ENCODE measurements at regions not wholly inside any gene's neighbourhood (a gene's known extent, or its start where the extent isn't known, plus 50 kb on each side); places are given as distances from the start of the nearest gene placed in this dataset.

DNA sequence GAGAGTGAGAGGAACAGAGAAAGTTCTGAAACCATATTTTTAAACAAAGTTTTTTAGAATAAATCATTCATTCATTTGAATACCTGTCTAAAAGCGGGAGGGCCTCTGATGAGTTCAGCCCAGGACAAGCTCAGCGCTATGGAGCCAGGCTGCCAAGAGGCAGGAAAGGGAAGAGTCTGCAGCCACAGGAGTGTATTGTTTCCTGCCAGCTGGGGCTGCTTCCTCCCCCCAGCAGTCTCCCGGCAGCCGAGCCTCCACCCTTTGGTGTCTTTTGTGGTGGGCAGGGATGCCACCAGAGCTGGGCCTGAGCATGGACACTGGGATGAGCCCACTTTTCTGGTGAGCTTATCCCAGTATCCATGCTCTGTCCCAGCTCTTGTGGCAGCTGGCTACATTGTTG, 199.5 kb upstream of the TPRG1 start:
- Histone ChIP-seq H3K9me3 (ENCODE audit: low read depth) (no peaks in the 10 kb centered on the region), H3K27ac (no peak overlapping the region), H3K36me3 (no peaks in the 10 kb centered on the region), H4K20me1 (ENCODE audit: low read depth) (no peaks in the 10 kb centered on the region), H3K27me3 (no peaks in the 10 kb centered on the region), H3F3A (ENCODE audit: low read depth) (no peaks in the 10 kb centered on the region), H3K79me2 (ENCODE audit: low read depth) (no peaks in the 10 kb centered on the region), H3K9ac (no peak overlapping the region), H3K4me1 (no peaks in the 10 kb centered on the region), H3K4me3 (no peak overlapping the region), H3K4me2 (no peak overlapping the region), H2AFZ (replicated peaks) (no peak overlapping the region)
- no peak overlapping the region for H3K27ac Mint-ChIP-seq
- no peak for DNase-seq (ENCODE audit: low spot score)
- no peaks in the 10 kb centered on the region for H3K27me3 Mint-ChIP-seq (ENCODE audit: insufficient read depth, low read depth)
- TF ChIP-seq EZH2 (IDR thresholded peaks at IDR 0.05) (no peak), EZH2phosphoT487 (IDR thresholded peaks at IDR 0.05) (no peak)
- TF ChIP-seq, protein P1, sequence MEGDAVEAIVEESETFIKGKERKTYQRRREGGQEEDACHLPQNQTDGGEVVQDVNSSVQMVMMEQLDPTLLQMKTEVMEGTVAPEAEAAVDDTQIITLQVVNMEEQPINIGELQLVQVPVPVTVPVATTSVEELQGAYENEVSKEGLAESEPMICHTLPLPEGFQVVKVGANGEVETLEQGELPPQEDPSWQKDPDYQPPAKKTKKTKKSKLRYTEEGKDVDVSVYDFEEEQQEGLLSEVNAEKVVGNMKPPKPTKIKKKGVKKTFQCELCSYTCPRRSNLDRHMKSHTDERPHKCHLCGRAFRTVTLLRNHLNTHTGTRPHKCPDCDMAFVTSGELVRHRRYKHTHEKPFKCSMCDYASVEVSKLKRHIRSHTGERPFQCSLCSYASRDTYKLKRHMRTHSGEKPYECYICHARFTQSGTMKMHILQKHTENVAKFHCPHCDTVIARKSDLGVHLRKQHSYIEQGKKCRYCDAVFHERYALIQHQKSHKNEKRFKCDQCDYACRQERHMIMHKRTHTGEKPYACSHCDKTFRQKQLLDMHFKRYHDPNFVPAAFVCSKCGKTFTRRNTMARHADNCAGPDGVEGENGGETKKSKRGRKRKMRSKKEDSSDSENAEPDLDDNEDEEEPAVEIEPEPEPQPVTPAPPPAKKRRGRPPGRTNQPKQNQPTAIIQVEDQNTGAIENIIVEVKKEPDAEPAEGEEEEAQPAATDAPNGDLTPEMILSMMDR (IDR thresholded peaks at IDR 0.05): no peak
- peaks cover 4% of the 10 kb centered on the region for H3K4me1 Mint-ChIP-seq
- H3K4me3 Mint-ChIP-seq: no peak overlapping the region
- H3K36me3 Mint-ChIP-seq: no peaks in the 10 kb centered on the region
- H3K9me3 Mint-ChIP-seq: peaks cover 16% of the 10 kb centered on the region

- TF ChIP-seq, protein P1 (IDR thresholded peaks at IDR 0.05): no peak
- no peak for TF ChIP-seq EZH2 (IDR thresholded peaks at IDR 0.05)
- TF ChIP-seq EZH2phosphoT487 (IDR thresholded peaks at IDR 0.05): no peak
- H3K79me2 ChIP-seq (ENCODE audit: low read depth): no peaks in the 10 kb centered on the region
- H3K9ac ChIP-seq: no peak overlapping the region
- no peaks in the 10 kb centered on the region for H3K9me3 ChIP-seq (ENCODE audit: low read depth)
- no peak overlapping the region for H3K4me3 ChIP-seq
- H3K36me3 Mint-ChIP-seq: no peaks in the 10 kb centered on the region
- H4K20me1 ChIP-seq (ENCODE audit: low read depth): no peaks in the 10 kb centered on the region
- H2AFZ ChIP-seq (replicated peaks): no peak overlapping the region
- no peak for DNase-seq (ENCODE audit: low spot score)
- H3K4me3 Mint-ChIP-seq: no peak overlapping the region
- H3F3A ChIP-seq (ENCODE audit: low read depth): no peaks in the 10 kb centered on the region
- peaks cover 4% of the 10 kb centered on the region for H3K4me1 Mint-ChIP-seq
- no peak overlapping the region for H3K27ac ChIP-seq
- no peaks in the 10 kb centered on the region for H3K27me3 ChIP-seq
- no peaks in the 10 kb centered on the region for H3K27me3 Mint-ChIP-seq (ENCODE audit: insufficient read depth, low read depth)
- H3K9me3 Mint-ChIP-seq: peaks cover 16% of the 10 kb centered on the region
- H3K36me3 ChIP-seq: no peaks in the 10 kb centered on the region
- no peaks in the 10 kb centered on the region for H3K4me1 ChIP-seq
- H3K4me2 ChIP-seq: no peak overlapping the region
- no peak overlapping the region for H3K27ac Mint-ChIP-seq
Measured at GRCh38 chr3:188974856-188975599, 196.7 kb upstream of the TPRG1 start.

DNA sequence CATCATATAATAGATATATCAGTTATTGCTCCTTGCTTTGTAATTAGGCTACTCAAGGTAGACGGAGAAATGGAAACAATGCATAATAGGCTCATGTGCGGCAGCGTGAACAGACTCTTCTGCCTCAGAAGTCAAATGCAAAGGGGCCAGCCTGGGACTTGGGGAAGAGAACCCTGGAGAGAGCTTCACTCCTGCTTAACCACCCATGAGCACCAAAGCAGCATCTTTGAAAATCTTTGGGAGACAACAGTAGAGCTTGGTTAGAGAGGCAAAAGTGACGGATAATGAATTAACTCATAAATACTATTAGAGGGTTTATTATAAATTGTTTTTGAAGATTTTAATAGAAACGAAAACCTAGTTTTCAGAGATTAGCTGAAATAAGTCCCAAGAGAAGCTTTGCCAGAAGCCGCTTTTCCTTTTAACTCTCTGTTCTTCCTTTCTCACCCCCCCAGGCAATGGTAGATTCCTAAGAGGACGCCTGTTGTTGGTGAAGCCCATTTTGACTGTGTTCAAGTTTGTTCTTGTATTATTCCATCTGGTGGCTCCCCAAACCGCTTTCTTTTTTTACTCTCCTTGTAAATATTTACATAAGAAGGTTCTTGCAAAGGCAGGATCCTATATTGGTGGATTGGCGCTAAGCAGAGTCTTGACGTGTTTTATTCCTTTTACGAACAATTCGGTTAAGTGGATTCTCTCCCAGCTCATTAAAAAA, 196.0 kb upstream of the TPRG1 start:
- H3K4me1 Mint-ChIP-seq: peaks cover 4% of the 10 kb centered on the region
- no peaks in the 10 kb centered on the region for H3F3A ChIP-seq (ENCODE audit: low read depth)
- H3K79me2 ChIP-seq (ENCODE audit: low read depth): no peaks in the 10 kb centered on the region
- TF ChIP-seq EZH2 (IDR thresholded peaks at IDR 0.05) (no peak), EZH2phosphoT487 (IDR thresholded peaks at IDR 0.05) (no peak)
- TF ChIP-seq, protein P1 (IDR thresholded peaks at IDR 0.05): no peak
- H3K27ac Mint-ChIP-seq: no peak overlapping the region
- no peak overlapping the region for H3K4me2 ChIP-seq
- no peaks in the 10 kb centered on the region for H3K36me3 Mint-ChIP-seq
- H3K27me3 Mint-ChIP-seq (ENCODE audit: insufficient read depth, low read depth): no peaks in the 10 kb centered on the region
- DNase-seq (ENCODE audit: low spot score): no peak
- peaks cover 13% of the 10 kb centered on the region for H3K9me3 Mint-ChIP-seq
- no peak overlapping the region for H3K4me3 ChIP-seq
- H3K9me3 ChIP-seq (ENCODE audit: low read depth): no peaks in the 10 kb centered on the region
- H3K36me3 ChIP-seq: no peaks in the 10 kb centered on the region
- H2AFZ ChIP-seq (replicated peaks): no peak overlapping the region
- H4K20me1 ChIP-seq (ENCODE audit: low read depth): no peaks in the 10 kb centered on the region
- no peak overlapping the region for H3K27ac ChIP-seq
- no peak overlapping the region for H3K4me3 Mint-ChIP-seq
- H3K9ac ChIP-seq: no peak overlapping the region
- H3K27me3 ChIP-seq: no peaks in the 10 kb centered on the region
- no peaks in the 10 kb centered on the region for H3K4me1 ChIP-seq

All from neural progenitor cell (in vitro differentiated cells).